Stomach smooth muscle (tissue), 2 donors: ENCODE measurements at regions not wholly inside any gene's neighbourhood (a gene's known extent, or its start where the extent isn't known, plus 50 kb on each side); places are given as distances from the start of the nearest gene placed in this dataset.

Source experiments
- H3K27ac ChIP-seq: one replicate; pipeline ENCODE4 v1.7.0; 2013; ENCODE audit warnings: mild to moderate bottlenecking, low read length, inconsistent platforms
- H3K27me3 ChIP-seq, 2 donors: one replicate each; pipeline ENCODE4 v1.7.0; 2013; ENCODE audit warnings: low read length in 2 of 2; ENCODE audit not compliant: insufficient read depth in 2 of 2, control insufficient read depth in 1 of 2
- H3K36me3 ChIP-seq, 2 donors: one replicate each; pipeline ENCODE4 v1.7.0; 2013; ENCODE audit warnings: low read length in 2 of 2; ENCODE audit not compliant: control insufficient read depth in 2 of 2, insufficient read depth in 2 of 2
- H3K4me1 ChIP-seq: one replicate; pipeline ENCODE4 v1.7.0; 2013; ENCODE audit warnings: low read length; ENCODE audit not compliant: control insufficient read depth, insufficient read depth
- H3K4me3 ChIP-seq, 2 donors: one replicate each; pipeline ENCODE4 v1.7.0; 2013; ENCODE audit warnings: low read length in 2 of 2
- H3K9ac ChIP-seq, 2 donors: one replicate each; pipeline ENCODE4 v1.7.0; 2013; ENCODE audit warnings: low read length in 2 of 2, mild to moderate bottlenecking in 1 of 2
- H3K9me3 ChIP-seq, 2 donors: one replicate each; pipeline ENCODE4 v1.7.0; 2013; ENCODE audit warnings: low read length in 2 of 2; ENCODE audit not compliant: control insufficient read depth in 2 of 2
- donor health status: healthy.
- donor health status: Pancreatic carcinoma.

DNA sequence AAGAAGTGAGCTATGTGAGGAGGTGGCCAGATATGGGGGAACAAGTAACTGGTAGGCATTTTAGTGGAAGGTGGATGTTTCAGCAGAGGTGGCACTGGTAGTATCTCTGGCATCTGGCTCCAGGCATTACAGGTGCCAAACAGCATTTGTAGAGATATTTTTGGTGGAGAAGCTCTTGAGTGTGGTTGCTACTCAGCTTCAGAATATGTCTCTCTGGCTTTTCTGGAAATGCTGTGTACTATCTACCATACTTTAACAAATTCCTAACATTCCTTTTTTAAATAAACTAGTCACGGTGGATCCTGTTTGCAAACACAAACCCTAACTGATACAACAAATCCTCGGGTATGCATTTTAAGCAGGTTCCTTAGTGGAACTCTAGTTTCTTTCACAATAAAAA is 128.0 kb downstream of the BARX2 start:
- no peak overlapping the region for H3K9ac ChIP-seq

DNA sequence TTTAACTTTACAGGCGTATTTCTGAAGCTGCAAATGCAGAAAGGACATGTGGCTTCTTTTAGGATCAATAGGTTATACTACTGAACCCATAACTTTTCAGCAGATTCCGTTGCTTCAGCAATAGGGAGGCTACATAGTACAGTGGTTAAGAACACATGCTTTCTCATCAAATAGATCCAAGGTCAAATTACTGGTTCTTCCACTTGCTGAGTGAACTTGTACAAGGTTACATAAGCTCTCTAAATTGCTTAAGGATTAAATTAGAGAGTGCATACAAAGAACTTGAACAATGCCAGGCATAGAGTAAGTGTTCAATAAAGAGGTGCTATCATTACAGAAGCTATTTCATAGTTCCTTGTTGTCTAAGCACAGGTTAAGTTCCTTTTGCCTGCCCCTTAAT is 129.6 kb downstream of the BARX2 start:
- Histone ChIP-seq H3K9ac (no peak overlapping the region), H3K36me3 (no peaks in the 10 kb centered on the region)

More for the DNA sequence above, 128.0 kb downstream of the BARX2 start:
- no peak overlapping the region for H3K27ac ChIP-seq
- H3K27me3 ChIP-seq = no peaks in the 10 kb centered on the region
- H3K4me3 ChIP-seq = no peak overlapping the region
- no peaks in the 10 kb centered on the region for H3K9me3 ChIP-seq
- no peaks in the 10 kb centered on the region for H3K36me3 ChIP-seq
- H3K4me1 ChIP-seq = no peaks in the 10 kb centered on the region

DNA sequence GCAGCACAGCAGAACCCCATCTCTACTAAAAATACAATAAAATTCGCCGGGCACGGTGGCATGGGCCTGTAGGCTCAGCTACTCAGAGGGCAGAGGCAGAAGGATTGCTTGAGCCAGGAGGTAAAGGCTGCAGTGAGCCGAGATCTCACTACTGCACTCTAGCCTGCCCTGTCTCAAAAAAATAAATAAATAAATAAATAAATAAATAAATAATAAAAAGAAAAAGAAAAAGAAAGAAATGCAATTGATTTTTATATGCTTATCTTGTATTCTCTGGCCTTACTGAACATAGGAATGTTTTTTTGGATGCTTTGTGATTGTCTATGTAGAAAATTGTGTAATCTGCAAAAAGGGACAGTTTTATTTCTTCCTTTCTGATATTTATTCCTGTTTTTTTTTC is 132.5 kb downstream of the BARX2 start:
- no peaks in the 10 kb centered on the region for H3K27me3 ChIP-seq
- no peaks in the 10 kb centered on the region for H3K36me3 ChIP-seq
- H3K27ac ChIP-seq = no peak overlapping the region
- no peak overlapping the region for H3K9ac ChIP-seq
- no peaks in the 10 kb centered on the region for H3K4me1 ChIP-seq
- H3K9me3 ChIP-seq = no peaks in the 10 kb centered on the region
- no peak overlapping the region for H3K4me3 ChIP-seq

More for the DNA sequence above, 129.6 kb downstream of the BARX2 start:
- Histone ChIP-seq H3K27ac (no peak overlapping the region), H3K4me3 (no peak overlapping the region), H3K27me3 (no peaks in the 10 kb centered on the region), H3K9me3 (no peaks in the 10 kb centered on the region), H3K4me1 (no peaks in the 10 kb centered on the region)

DNA sequence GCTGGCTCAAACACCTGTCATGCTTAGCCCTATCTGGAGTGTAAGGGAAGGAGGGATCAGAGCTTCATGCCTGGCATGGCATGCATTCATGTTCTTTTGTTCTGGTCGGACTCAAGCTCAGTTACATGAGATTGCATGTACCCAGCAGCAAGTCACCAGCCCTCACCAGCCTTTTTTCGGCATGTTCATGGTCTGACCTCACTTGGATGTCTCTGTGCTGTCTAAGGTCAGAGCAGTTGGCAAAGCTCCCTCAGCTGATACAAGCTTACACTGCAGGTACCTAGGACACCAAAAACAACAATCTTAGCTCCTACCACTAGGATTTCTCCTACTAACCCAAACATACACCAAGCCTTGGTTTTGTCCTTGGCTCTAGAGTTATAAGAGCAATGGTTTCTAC is 152.6 kb downstream of the BARX2 start:
- Histone ChIP-seq H3K9ac (no peak overlapping the region), H3K36me3 (no peaks in the 10 kb centered on the region), H3K27ac (no peak overlapping the region), H3K27me3 (no peaks in the 10 kb centered on the region), H3K4me3 (no peak overlapping the region), H3K9me3 (peaks cover 0 to 4% of the 10 kb centered on the region in 2 donors), H3K4me1 (no peaks in the 10 kb centered on the region)

DNA sequence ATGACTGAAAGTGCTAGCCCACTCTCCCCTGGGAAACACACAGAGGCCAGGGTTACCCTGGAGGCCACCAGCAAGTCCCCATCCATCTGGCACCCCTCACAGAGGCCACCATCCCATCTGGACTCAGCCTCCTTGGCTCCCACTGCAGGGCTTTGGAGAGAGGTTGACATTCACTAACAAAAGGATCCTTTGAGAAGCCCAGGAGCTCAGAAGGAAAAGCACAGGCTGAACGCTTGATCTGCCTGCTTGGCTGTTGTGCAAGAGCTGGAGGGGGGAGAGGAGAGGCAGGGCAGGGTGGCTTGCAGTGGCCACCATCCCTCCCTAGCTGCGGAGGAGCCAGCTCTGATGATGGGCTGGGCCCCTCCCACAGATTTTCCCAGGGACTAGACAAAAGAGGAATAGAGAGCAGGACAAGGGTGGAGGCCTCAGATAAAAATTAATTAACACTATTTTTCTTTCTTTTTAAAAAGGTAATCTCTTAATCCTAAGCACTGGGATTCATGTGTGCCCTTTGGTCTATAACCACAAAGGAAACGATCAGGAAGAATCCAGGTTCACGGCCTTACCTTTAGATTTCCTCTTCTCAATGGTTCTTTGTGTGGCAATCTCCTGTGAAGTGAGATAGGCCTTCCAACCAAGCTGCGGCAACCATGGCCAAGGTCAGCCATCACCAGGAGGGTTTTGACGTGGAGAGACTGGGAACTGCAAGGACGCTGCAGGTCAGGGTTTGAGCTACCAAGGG is 154.7 kb downstream of the BARX2 start:
- peaks cover 0 to 4% of the 10 kb centered on the region in 2 donors for H3K9me3 ChIP-seq
- H3K36me3 ChIP-seq = no peaks in the 10 kb centered on the region
- H3K4me3 ChIP-seq = no peak overlapping the region
- H3K9ac ChIP-seq = no peak overlapping the region
- no peak overlapping the region for H3K27ac ChIP-seq
- H3K4me1 ChIP-seq = no peaks in the 10 kb centered on the region
- no peaks in the 10 kb centered on the region for H3K27me3 ChIP-seq

DNA sequence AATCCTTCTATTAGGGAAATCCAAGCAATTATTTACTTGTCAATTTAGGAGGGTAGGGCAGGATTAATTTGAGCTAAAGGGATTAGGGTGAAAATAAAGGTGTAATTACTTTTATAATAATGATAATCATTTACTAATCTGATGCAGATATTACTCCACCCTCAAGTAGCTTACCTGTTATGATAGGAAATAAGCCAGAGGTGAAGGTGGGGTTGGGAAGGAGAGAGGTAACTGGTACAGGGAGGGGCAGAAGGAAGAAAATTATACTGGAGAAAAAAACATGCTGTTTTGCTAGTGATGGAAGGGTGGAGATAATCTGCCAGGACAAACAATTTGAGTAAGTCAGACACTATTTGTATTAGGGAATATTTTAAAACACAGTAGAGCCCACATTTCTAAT is 157.7 kb downstream of the BARX2 start:
- Histone ChIP-seq H3K4me3 (no peak overlapping the region), H3K4me1 (no peaks in the 10 kb centered on the region), H3K9me3 (peaks cover 3 to 5% of the 10 kb centered on the region in 2 donors), H3K27ac (no peak overlapping the region), H3K9ac (no peak overlapping the region), H3K27me3 (no peaks in the 10 kb centered on the region), H3K36me3 (no peaks in the 10 kb centered on the region)

DNA sequence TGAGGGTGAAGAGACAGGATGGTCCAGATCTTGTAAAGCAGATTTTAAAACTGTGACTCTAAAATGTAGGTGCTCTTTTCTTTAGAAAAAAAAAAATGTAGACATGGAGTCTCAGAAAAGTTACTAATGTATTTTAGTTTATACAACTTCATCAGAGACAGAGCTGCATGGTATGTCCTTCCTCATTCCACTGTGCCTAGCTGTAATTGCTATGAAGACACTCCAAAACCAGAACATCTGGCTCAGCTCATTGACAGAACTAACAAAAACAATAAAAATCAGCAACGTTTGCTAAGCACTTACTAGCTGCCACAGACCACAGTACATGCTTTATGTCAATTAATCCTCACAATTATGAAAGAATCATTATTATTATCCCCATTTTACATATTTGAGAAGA is 160.7 kb downstream of the BARX2 start:
- Histone ChIP-seq H3K27me3 (no peaks in the 10 kb centered on the region), H3K9me3 (peaks cover 3 to 5% of the 10 kb centered on the region in 2 donors)

DNA sequence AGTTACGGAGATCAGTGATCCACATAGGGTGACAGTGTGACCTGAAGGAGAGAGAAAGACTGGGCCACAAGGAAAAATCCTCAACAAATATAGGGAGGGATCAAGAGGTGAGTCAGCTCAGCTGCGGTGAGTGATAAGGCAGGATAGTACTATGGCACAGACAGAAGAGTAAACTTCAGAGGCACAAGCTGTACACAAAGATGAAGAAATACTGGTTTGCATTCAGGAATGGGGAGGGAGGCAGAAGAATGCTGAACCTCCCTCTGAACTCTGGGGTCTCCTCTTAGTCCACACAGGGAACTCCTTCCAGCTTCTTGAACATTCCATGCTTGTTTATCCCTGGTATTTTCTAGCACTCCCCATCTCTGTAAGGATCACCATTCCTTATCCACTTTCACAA is 162.7 kb downstream of the BARX2 start:
- H3K4me3 ChIP-seq = no peak overlapping the region
- no peaks in the 10 kb centered on the region for H3K36me3 ChIP-seq
- peaks cover 3 to 5% of the 10 kb centered on the region in 2 donors for H3K9me3 ChIP-seq
- H3K9ac ChIP-seq = no peak overlapping the region
- H3K4me1 ChIP-seq = no peaks in the 10 kb centered on the region
- H3K27ac ChIP-seq = no peak overlapping the region
- H3K27me3 ChIP-seq = no peaks in the 10 kb centered on the region

More for the DNA sequence above, 160.7 kb downstream of the BARX2 start:
- Histone ChIP-seq H3K9ac (no peak overlapping the region), H3K4me3 (no peak overlapping the region), H3K36me3 (no peaks in the 10 kb centered on the region), H3K27ac (no peak overlapping the region), H3K4me1 (no peaks in the 10 kb centered on the region)

DNA sequence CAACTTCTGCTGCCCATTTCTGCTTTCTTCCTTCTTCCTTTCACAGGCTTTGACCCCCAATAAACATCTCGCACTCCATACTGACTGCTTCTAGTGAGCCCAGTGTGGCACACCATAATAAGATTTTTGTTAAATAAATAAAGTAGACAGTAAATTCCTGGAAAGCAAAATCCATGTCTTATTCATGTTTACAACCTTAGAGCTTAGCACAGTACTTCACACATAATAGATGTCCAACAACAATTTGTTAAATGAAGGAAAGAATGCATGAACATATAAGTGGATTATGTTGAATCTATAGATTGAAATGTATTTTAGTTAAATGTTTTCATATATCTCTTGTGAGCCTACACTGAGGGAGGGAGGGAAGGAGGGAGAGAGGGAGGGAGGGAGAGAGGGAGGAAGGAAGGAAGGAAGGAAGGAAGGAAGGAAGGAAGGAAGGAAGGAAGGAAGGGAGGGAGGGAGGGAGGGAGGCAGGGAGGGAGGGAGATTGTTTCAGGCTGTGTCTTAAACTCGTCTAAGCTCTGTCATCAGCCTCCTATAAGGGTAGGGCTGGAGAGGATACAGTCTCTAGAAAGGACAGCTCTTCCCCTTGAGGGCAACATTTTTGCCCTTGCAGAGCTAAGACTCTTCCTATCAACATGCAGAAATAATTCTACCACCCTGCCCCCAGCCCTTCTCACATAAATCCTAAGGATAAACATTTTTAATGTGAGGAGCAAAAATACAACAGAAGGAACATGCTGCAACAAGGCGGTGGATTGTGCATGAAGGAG is 168.1 kb downstream of the BARX2 start:
- Histone ChIP-seq H3K4me3 (no peak overlapping the region), H3K27me3 (no peaks in the 10 kb centered on the region), H3K4me1 (no peaks in the 10 kb centered on the region), H3K9me3 (peaks cover 0 to 7% of the 10 kb centered on the region in 2 donors), H3K27ac (no peak overlapping the region), H3K36me3 (no peaks in the 10 kb centered on the region), H3K9ac (no peak overlapping the region)

DNA sequence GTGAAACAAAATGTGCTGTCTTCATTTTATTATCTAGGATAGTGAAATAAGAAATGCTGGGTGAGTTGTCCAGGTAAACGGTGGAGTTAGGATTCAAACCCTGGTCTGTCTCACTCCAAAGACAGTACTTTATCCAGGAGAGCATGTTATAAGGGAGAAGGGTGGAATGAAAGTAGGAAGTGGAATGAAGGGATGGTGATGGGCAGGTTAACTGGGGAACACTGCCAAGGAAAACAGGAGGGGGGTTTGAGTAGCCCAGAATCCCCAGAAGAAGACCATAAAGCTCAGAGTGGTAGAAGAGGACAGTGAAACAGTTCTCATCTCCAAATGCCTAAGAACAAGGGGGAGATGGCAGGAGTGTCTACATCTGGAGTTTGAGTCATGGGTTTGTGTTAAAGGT is 169.0 kb downstream of the BARX2 start:
- Histone ChIP-seq H3K36me3 (no peaks in the 10 kb centered on the region), H3K4me3 (no peak overlapping the region)

DNA sequence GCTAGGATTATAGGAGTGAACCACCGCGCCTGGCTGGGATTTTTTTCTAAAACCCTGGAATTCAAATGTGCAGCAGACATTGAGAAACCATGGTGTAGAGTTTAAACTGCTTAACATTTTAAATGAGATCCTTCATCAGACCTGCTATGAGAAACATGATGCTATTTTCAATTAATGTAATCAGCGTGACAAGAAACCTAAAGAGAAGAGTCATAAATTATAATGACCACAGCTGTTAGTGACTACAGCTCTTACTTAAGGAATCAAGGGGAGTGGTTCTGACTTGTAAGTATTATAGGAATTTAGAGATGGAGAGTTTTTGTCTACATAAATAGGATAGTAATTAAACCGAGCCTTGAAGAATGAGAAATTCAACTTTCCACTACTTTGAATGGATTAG is 170.6 kb downstream of the BARX2 start:
- no peaks in the 10 kb centered on the region for H3K36me3 ChIP-seq
- peaks cover 0 to 7% of the 10 kb centered on the region in 2 donors for H3K9me3 ChIP-seq
- H3K4me3 ChIP-seq = no peak overlapping the region
- no peak overlapping the region for H3K27ac ChIP-seq
- H3K9ac ChIP-seq = no peak overlapping the region
- H3K27me3 ChIP-seq = no peaks in the 10 kb centered on the region
- no peaks in the 10 kb centered on the region for H3K4me1 ChIP-seq

More for the DNA sequence above, 169.0 kb downstream of the BARX2 start:
- Histone ChIP-seq H3K9me3 (peaks cover 0 to 7% of the 10 kb centered on the region in 2 donors), H3K9ac (no peak overlapping the region), H3K27ac (no peak overlapping the region), H3K4me1 (no peaks in the 10 kb centered on the region), H3K27me3 (no peaks in the 10 kb centered on the region)
